HL-60 (cell line): ENCODE measurements at regions not wholly inside any gene's neighbourhood (a gene's known extent, or its start where the extent isn't known, plus 50 kb on each side); places are given as distances from the start of the nearest gene placed in this dataset.
"Not testable (repeated sequence)": the region's sequence is repeated elsewhere in the genome, so short reads cannot be mapped to it uniquely, and the experiment has no call there.

Experiments used
- POLR2AphosphoS5 ChIP-seq: IDR thresholded peaks from 2 replicates; pipeline ENCODE4 v1.6.1; 2012; ENCODE audit warnings: low read depth
- REST ChIP-seq: IDR thresholded peaks from 2 replicates; pipeline ENCODE4 v1.6.1; 2012; ENCODE audit warnings: low read depth; ENCODE audit not compliant: insufficient replicate concordance
- TF ChIP-seq, protein P1 (sequence below): IDR thresholded peaks from one replicate; pipeline ENCODE4 v1.5.1; 2011; ENCODE audit warnings: low read length, control low read depth, inconsistent platforms; ENCODE audit not compliant: insufficient read depth

DNA sequence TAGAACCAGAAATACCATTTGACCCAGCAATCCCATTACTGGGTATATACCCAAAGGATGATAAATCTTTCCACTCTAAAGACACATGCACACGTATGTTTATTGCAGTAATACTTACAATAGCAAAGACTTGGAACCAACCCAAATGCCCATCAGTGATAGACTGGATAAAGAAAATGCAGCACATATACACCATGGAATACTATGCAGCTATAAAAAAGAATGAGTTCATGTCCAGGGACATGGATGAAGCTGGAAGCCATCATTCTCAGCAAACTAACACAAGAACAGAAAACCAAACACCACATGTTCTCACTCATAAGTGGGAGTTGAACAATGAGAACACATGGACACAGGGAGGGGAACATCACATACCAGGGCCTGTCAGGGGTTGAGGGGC, 137.9 kb downstream of the PXDC1 start:
- TF ChIP-seq POLR2AphosphoS5, REST: not testable (repeated sequence)
- TF ChIP-seq, protein P1, sequence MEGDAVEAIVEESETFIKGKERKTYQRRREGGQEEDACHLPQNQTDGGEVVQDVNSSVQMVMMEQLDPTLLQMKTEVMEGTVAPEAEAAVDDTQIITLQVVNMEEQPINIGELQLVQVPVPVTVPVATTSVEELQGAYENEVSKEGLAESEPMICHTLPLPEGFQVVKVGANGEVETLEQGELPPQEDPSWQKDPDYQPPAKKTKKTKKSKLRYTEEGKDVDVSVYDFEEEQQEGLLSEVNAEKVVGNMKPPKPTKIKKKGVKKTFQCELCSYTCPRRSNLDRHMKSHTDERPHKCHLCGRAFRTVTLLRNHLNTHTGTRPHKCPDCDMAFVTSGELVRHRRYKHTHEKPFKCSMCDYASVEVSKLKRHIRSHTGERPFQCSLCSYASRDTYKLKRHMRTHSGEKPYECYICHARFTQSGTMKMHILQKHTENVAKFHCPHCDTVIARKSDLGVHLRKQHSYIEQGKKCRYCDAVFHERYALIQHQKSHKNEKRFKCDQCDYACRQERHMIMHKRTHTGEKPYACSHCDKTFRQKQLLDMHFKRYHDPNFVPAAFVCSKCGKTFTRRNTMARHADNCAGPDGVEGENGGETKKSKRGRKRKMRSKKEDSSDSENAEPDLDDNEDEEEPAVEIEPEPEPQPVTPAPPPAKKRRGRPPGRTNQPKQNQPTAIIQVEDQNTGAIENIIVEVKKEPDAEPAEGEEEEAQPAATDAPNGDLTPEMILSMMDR: not testable (repeated sequence)
